HFFc6 (cell line): ENCODE measurements at regions not wholly inside any gene's neighbourhood (a gene's known extent, or its start where the extent isn't known, plus 50 kb on each side); places are given as distances from the start of the nearest gene placed in this dataset.
A peak's percentile ranks its signal among the peaks of the same experiment; 100 is the strongest.

Experiments used
- DNase-seq: peaks from one replicate; pipeline ENCODE4 v3.0.0-alpha.2; 2018
- H3K27ac Mint-ChIP-seq: 2 replicates; pipeline ENCODE4 v1.8.0; 2020; ENCODE audit warnings: mild to moderate bottlenecking, mixed read lengths
- H3K27me3 Mint-ChIP-seq: 2 replicates; pipeline ENCODE4 v1.8.0; 2021; ENCODE audit warnings: mild to moderate bottlenecking, moderate library complexity, mixed read lengths; ENCODE audit not compliant: insufficient read depth
- H3K36me3 Mint-ChIP-seq: 2 replicates; pipeline ENCODE4 v1.8.0; 2021; ENCODE audit warnings: low read depth, mixed read lengths
- H3K4me1 Mint-ChIP-seq: 2 replicates; pipeline ENCODE4 v1.8.0; 2020; ENCODE audit warnings: low read depth, mixed read lengths
- H3K4me3 Mint-ChIP-seq: 2 replicates; pipeline ENCODE4 v1.8.0; 2020; ENCODE audit warnings: mild to moderate bottlenecking, moderate library complexity, mixed read lengths
- H3K9me3 Mint-ChIP-seq: 2 replicates; pipeline ENCODE4 v1.8.0; 2020; ENCODE audit warnings: mild to moderate bottlenecking, mixed read lengths
- CTCF ChIP-seq: fragments of 200-600 bp; sonication (generic); IDR thresholded peaks from 2 replicates; pipeline ENCODE4 v1.5.0; 2021; ENCODE audit warnings: antibody characterized with exemption, mild to moderate bottlenecking

DNA sequence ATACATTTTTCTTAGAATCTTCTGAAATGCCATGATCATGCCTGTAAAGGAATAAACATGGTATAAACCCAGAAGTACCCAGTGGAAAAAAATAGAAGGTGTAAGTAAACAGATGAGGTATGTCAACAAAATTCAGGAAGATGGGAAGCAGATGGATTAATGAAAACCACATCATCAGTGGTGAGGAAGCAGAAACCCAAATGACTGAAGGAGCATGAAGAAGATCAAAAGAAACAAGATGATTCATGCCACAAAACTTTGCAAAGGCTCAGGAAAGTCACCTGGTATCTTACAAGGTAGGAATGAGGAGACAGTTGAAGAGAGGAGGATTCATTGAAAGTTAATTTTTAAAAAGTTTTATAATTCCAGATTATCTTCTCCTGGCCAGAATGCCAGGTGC is 132.8 kb upstream of the PAPPA start:
- Mint-ChIP-seq H3K4me1 (peaks cover 13% of the 10 kb centered on the region), H3K9me3 (no peaks in the 10 kb centered on the region), H3K27me3 (peaks cover 2% of the 10 kb centered on the region), H3K36me3 (no peaks in the 10 kb centered on the region), H3K27ac (no peak overlapping the region), H3K4me3 (no peak overlapping the region)
- TF ChIP-seq CTCF: no peak
- DNase-seq: no peak

GRCh38 chr9:116027096-116027495 is 126.5 kb upstream of the PAPPA start:
- H3K36me3 Mint-ChIP-seq: peaks cover 27% of the 10 kb centered on the region
- DNase-seq: no peak
- H3K9me3 Mint-ChIP-seq: peaks cover 20% of the 10 kb centered on the region
- TF ChIP-seq CTCF: no peak
- H3K27ac Mint-ChIP-seq: peak overlapping the region; percentile 59; the same call in 1 of the 2 replicates
- H3K4me1 Mint-ChIP-seq: peaks cover 14% of the 10 kb centered on the region
- no peak overlapping the region for H3K4me3 Mint-ChIP-seq
- H3K27me3 Mint-ChIP-seq: no peaks in the 10 kb centered on the region; the same call in 1 of the 2 replicates

DNA sequence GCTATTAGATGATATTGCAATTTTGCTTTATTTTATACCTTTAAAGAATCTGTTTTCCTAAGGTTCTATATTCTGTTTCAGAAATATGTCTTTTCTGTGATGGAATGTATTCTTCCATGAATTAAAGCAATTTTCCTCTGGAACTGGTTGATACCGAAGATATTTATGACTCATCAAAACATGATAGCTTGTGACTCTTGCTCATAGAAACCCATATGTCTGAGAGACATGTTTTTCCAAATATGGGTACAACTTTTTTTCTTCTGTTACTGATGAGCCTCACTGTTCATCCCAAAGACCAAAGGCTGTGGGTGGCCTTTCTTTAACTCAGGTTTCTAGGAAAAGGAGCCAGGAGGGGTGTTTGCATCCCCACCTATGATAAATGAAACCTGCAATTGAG is 126.1 kb upstream of the PAPPA start:
- Mint-ChIP-seq H3K36me3 (peaks cover 27% of the 10 kb centered on the region), H3K27me3 (no peaks in the 10 kb centered on the region; the same call in 1 of the 2 replicates), H3K4me1 (peaks cover 14% of the 10 kb centered on the region), H3K9me3 (peaks cover 20% of the 10 kb centered on the region), H3K4me3 (0 out of 2 replicates have a peak overlapping the region, but pooled peaks have one; percentile 9), H3K27ac (peak overlapping the region; percentile 77)
- DNase-seq: peak; percentile 62
- no peak for TF ChIP-seq CTCF

DNA sequence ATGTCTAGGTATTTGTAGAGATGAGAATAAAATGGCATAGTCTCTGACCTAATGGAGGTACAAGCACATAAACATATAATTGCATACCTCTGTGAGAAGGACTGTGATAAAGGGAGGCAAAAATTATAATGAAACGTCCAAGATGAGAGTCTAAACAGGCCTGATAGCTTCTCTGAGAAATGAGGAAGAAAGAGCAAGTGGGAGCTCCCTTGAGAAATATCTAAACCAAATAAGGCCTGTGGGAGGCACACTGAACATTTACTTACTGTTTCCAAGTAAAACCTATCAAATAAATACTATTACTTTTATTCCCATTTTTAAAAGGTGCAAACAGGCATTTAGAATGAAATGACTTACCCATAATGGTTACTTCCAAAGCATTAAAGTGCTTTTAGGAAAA is 125.6 kb upstream of the PAPPA start:
- Mint-ChIP-seq H3K27ac (peak overlapping the region; percentile 77), H3K36me3 (peaks cover 27% of the 10 kb centered on the region), H3K27me3 (no peaks in the 10 kb centered on the region; the same call in 1 of the 2 replicates), H3K9me3 (peaks cover 20% of the 10 kb centered on the region), H3K4me3 (0 out of 2 replicates have a peak overlapping the region, but pooled peaks have one; percentile 9), H3K4me1 (peaks cover 14% of the 10 kb centered on the region)
- TF ChIP-seq CTCF: no peak
- DNase-seq: no peak

DNA sequence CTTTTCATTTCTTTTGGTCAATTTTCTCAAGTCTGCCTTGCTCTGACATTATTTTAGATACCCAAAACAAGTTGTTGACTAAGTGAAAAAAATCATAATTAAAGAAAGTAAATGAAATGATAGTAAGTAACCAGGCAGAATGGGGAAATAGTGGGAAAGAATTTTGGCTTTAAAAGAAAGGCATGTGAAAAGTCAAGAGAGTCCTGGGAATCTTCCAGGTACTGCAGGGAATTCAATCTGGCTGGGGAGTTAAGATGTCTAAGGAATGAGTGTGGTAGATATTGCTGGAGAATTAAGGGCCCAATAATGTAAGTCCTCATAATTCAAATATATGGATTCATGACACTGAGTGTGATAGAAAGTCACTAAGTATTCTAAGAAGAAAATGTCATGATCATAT is 123.1 kb upstream of the PAPPA start:
- Mint-ChIP-seq H3K36me3 (peaks cover 27% of the 10 kb centered on the region), H3K27me3 (no peaks in the 10 kb centered on the region), H3K27ac (no peak overlapping the region), H3K9me3 (peaks cover 20% of the 10 kb centered on the region), H3K4me1 (peaks cover 14% of the 10 kb centered on the region), H3K4me3 (no peak overlapping the region)
- TF ChIP-seq CTCF: no peak
- DNase-seq: no peak
